IPS DF 4.7 (cell line): ENCODE measurements at regions not wholly inside any gene's neighbourhood (a gene's known extent, or its start where the extent isn't known, plus 50 kb on each side); places are given as distances from the start of the nearest gene placed in this dataset.
"Not testable (repeated sequence)": the region's sequence is repeated elsewhere in the genome, so short reads cannot be mapped to it uniquely, and the experiment has no call there.

ENCODE experiments used
- DNase-seq: peaks from one replicate; pipeline ENCODE4 v3.0.0-alpha.2; 2013; ENCODE audit warnings: low spot score; ENCODE audit errors: extremely low read depth

- DNase-seq: no peak
Observed at GRCh38 chr13:50731400-50731799, 112.1 kb downstream of the DLEU7 start.

DNA sequence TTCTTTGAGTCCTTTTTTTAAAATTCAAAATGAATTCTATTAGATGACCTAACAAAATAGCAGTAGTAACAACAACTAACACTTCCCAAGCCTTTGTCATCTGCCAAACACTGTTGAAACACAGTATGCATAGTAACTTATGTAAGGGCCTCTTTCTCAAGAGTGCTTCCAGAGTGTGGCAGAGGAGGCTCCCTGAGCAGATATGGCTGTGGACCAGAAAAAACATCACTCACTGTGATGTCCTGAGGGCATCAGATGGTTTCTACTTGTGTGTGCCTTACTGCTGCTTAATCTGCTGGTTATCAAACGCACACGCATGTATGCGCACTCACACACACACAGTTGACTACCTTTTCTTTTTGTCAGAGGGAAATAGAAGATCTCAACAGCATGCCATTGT is 110.8 kb downstream of the DLEU7 start:
- no peak for DNase-seq

DNA sequence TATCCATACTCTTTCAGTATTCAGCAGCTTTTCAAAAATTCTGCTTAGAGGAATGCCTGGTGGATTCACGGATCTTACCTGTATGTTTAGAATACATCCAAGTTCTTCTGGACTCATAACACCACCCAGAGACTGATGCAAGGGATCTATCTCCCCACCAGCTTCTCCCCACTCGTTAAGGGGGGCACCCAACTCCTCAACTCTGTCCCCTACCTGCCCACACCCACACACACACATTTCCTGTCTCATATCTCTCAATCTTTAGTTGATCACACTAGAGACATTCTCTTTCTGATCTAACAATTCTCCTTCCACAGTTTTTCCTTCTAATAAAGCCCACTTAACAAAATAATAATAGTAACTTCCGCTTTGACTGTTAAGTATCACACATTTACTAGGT is 110.1 kb downstream of the DLEU7 start:
- no peak for DNase-seq

GRCh38 chr13:50735071-50735470 is 108.4 kb downstream of the DLEU7 start:
- no peak for DNase-seq

DNA sequence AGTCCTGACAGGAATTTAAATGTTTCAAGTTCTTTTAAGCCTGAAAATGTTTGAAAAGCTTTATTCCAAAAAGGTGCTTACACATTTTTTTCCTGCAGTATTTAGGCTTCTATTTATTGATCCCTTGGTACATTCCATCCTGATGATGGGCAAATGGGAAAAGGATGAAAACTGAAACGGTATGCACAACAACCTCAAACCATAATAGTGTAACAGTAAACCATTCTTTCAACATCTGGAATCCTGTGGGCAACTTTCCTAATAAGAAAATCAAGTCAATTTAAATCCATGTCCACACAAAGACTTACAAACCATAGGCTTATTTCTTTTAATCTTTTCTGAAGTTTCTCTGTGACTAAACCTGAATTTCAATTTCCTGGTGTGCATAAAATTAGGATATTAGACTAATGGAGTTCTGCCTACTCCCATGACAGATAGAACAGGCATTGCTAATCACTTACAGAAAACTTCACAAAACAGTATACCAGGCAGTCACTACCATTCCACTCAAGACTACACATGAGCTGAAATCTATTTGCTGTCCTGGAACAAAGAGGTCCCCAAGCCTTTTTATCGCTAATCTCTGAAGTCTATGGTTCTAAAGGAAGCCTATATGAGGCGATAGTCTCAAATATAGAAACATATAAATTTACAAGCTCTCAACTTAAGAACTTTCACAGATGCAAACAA is 103.3 kb downstream of the DLEU7 start:
- DNase-seq: no peak

DNA sequence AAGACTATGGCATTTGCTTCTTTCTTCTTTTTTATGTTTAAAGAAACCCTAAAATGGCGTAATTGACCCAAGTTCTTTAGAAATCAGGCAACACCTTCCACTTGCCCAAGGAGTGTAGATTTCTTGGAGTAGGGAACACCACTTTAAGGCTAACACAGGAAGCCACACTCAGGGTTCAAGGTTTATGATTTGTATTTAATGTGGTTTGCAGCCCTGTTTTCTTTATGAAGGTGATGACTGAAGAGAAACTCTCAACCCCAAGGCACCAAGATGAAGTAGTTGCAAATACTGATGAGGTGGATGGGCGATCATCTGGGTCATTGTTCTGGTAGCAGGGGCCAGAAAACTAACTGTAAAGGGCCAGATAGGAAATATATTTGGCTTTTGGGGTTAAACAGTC is 101.1 kb downstream of the DLEU7 start:
- no peak for DNase-seq

DNA sequence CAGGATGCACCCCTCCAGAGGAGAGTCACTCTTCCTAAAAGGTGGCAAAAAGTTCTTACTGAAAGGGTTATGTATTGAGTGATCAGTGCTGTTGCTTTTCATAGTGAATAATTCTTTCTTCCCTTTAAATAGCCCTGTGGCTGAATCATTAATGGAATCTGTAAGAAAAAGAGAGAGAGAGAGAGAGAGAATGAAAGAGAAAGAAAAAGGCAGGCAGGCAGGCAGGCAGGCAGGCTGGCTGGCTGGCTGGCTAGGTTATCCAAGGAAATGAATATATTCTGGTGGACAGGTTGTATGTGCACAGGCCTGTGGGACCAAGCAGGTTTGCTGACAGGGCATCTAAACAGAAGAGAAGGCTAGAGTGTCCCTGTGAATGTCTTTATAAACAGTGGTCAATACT is 100.5 kb downstream of the DLEU7 start:
- DNase-seq: no peak

- DNase-seq: no peak
Observed at GRCh38 chr13:50744116-50744660, 99.3 kb downstream of the DLEU7 start.

GRCh38 chr13:50745542-50746115 is 97.9 kb downstream of the DLEU7 start:
- DNase-seq: no peak

DNA sequence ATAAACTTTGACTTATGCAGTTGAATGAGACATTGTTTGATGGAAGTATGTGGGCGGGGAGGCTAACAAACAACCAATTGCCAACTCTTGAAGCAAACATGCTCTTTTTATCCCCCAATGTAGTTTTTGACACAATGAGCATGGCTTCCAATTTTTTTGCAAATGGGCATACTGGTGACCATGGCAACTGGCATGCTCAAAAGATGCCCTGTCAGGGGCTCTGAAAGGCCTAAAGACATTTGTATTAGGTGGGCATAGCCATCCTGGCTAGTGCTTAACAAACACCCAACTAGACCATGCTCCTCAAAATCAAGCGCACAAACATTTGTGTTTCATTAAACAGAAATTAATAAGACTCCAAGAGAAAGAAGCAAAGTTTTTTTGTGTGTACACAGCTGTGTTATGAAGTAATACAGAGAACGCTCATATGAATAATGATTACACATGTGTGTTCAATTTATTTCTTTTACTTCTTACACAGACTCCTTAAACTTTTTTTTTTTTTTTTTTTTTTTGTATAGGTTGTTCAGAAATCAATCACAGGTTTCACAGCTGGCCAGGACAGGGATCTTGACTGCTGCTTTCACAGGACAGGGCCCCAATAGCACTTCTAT is 95.6 kb downstream of the DLEU7 start:
- DNase-seq: no peak

DNA sequence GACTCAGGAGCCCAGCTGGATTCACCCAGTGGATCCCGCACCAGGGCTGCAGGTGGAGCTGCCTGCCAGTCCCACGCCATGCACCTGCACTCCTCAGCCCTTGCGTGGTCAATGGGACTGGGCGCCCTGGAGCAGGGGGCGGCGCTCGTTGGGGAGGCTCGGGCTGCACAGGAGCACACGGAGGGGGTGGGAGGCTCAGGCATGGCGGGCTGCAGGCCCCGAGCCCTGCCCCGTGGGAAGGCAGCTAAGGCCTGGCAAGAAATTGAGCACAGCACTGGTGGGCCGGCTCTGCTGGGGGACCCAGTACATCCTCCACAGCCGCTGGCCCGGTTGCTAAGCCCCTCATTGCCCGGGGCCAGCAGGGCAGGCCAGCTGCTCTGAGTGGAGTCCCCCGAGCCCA is 90.3 kb downstream of the DLEU7 start:
- not testable (repeated sequence) for DNase-seq

DNA sequence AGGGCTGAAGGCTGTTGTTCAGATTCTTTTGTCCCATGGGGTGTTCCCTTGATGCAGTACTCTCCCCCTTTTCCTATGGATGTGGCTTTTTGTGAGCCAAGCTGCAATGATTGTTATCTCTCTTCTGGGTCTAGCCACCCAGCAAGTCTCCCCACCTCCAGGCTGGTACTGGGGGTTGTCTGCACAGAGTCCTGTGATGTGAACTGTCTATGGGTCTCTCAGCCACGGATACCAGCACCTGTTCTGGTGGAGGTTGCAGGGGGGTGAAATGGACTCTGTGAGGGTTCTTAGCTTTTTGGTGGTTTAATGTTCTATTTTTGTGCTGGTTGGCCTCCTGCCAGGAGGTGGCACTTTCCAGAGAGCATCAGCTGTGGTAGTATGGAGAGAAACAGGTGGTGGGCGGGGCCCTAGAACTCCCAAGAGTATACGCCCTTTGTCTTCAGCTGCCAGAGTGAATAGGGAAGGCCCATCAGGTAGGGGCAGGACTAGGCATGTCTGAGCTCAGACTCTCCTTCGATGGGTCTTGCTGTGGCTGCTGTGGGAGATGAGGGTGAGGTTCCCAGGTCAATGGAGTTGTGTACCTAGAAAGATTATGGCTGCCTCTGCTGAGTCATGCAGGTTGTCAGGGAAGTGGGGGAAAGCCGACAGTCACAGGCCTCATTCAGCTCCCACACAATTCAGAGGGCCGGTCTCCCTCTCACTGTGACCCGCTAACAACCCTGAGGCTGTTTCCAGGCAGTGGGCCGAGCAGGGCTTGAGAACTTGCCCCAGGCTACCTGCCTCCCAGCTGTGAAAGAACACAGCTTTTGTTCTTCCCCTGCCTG is 87.4 kb downstream of the DLEU7 start:
- not testable (repeated sequence) for DNase-seq

DNA sequence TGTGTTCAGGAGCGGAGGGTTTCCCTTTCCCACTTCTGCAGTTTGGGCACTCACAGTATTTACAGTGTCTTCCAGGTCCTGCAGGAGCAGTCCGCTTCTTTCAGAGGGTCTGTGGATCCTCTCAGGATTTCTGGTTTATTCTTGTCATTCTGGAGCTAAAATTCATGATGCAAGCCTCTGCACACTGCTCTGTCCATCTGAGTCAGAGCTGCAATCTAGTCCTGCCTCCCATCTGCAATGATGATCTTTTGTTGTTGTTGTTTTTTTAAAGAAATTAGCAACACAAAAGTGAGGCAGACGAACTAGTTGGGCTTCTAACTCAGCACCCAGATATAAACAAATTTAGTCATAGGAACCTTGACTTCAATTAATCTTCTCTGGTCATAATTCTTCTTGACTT is 86.5 kb downstream of the DLEU7 start:
- DNase-seq: no peak

GRCh38 chr13:50758796-50759195 is 84.7 kb downstream of the DLEU7 start:
- DNase-seq: no peak

- DNase-seq: no peak
Observed at GRCh38 chr13:50760751-50761150, 82.7 kb downstream of the DLEU7 start.

DNA sequence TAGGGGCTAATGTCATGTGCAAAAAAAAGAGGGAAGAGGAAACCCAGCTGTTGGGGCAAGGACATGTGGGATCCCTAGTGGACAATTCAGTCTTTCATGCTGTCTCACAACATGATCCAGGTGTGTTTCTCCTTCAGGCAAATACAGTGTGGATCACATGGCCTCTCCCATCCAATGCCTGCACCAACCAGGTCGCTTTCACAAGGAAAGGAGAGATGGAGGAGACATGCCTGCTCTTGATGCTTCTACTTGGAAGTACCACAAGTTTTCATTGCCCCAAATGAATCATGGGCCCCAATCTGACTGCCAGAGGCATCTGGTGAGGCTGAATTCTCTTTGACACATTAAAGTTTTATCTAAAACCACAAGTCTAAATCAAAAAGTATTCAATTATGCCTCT is 82.1 kb downstream of the DLEU7 start:
- DNase-seq: no peak

- DNase-seq: no peak
Observed at GRCh38 chr13:50762969-50763567, 80.4 kb downstream of the DLEU7 start.

GRCh38 chr13:50766013-50766412 is 77.5 kb downstream of the DLEU7 start:
- no peak for DNase-seq

DNA sequence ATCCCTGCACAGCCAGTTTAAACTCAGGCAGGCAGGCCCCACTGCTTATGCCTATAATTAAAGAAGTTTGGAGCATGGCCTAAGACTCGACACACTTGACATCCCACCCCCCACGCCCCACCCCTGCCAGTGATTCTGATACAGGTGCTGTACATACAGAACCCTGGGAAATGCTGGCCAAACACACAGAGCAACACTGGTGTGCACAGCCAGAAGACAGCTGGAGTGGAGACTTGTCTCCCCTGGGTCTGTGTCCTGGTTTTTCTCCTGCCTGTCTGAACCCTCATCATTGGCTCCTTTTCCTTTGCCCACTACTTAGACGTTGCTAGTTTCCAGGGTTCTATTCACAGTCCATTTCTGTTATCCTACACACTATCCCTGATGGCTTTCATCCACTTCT is 76.8 kb downstream of the DLEU7 start:
- no peak for DNase-seq

DNA sequence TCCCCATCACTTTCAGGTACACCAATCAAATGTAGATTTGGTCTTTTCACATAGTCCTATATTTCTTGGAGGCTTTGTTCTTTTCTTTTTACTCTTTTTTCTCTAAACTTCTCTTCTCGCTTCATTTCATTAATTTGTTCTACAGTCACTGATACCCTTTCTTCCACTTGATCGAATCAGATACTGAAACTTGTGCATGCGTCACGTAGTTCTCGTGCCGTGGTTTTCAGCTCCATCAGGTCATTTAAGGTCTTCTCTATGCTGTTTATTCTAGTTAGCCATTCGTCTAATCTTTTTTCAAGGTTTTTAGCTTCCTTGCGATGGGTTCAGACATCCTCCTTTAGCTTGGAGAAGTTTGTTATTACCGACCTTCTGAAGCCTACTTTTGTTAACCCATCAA is 70.6 kb downstream of the DLEU7 start:
- not testable (repeated sequence) for DNase-seq
